ENCODE measurements at regions not wholly inside any gene's neighbourhood (a gene's known extent, or its start where the extent isn't known, plus 50 kb on each side); places are given as distances from the start of the nearest gene placed in this dataset.

DNA sequence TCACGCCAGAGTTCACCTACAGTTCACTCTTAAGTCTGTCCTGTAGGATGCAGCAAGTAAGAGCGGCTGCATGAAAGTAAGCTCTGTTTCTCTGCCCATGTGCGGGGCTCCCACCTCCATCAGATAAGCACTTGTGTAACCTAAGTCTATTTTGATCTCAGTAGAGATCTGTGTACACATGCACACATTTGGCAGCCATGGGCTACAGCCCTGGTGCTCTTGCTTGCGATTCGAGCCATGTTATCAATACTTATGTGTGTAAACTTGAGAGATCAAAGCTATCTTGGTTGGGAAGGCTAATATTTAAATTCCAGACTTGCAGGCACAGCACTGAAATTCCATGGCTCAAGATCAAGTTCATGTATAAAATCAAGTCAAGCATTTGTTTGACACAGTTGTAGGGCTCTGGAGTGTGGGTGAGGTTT, 244.7 kb upstream of the FGGY start:
- H3K4me3 ChIP-seq (ENCODE audit: low read depth, low read length): no peak overlapping the region
- no peak for DNase-seq (ENCODE audit: low read depth)
- TF ChIP-seq POLR2A (IDR thresholded peaks at IDR 0.05; ENCODE audit: extremely low read depth, insufficient read length) (no peak), MYC (IDR thresholded peaks at IDR 0.05; ENCODE audit: low read depth, low read length) (no peak)
- TF ChIP-seq, protein P1, sequence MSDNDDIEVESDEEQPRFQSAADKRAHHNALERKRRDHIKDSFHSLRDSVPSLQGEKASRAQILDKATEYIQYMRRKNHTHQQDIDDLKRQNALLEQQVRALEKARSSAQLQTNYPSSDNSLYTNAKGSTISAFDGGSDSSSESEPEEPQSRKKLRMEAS (IDR thresholded peaks at IDR 0.05; ENCODE audit: low read depth, low read length): no peak
- TF ChIP-seq, protein P2, sequence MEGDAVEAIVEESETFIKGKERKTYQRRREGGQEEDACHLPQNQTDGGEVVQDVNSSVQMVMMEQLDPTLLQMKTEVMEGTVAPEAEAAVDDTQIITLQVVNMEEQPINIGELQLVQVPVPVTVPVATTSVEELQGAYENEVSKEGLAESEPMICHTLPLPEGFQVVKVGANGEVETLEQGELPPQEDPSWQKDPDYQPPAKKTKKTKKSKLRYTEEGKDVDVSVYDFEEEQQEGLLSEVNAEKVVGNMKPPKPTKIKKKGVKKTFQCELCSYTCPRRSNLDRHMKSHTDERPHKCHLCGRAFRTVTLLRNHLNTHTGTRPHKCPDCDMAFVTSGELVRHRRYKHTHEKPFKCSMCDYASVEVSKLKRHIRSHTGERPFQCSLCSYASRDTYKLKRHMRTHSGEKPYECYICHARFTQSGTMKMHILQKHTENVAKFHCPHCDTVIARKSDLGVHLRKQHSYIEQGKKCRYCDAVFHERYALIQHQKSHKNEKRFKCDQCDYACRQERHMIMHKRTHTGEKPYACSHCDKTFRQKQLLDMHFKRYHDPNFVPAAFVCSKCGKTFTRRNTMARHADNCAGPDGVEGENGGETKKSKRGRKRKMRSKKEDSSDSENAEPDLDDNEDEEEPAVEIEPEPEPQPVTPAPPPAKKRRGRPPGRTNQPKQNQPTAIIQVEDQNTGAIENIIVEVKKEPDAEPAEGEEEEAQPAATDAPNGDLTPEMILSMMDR (IDR thresholded peaks at IDR 0.05; ENCODE audit: low read depth, low read length): no peak

DNA sequence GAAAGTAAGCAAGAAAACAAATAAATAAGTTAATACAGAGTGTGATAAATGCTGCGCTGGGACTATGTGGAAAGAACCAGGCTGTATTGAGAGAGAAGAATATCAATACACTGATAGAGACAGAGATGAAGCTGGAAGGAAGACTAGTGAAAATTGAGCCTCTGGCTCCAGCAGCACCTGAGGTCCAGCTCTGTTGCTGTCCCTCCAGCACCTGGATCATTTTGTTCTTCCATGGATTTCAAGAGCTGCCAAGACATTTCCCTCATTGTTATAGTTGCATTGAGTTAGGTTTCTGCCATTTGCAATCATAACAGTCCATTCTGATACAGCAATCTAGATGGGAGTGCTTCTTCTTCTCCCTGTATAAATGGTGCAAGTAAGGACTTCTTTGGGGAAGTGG, 242.7 kb upstream of the FGGY start:
- TF ChIP-seq, protein P1 (IDR thresholded peaks at IDR 0.05; ENCODE audit: low read depth, low read length): no peak
- TF ChIP-seq POLR2A (IDR thresholded peaks at IDR 0.05; ENCODE audit: extremely low read depth, insufficient read length) (no peak), MYC (IDR thresholded peaks at IDR 0.05; ENCODE audit: low read depth, low read length) (no peak)
- TF ChIP-seq, protein P2 (IDR thresholded peaks at IDR 0.05; ENCODE audit: low read depth, low read length): no peak
- H3K4me3 ChIP-seq (ENCODE audit: low read depth, low read length): no peak overlapping the region
- no peak for DNase-seq (ENCODE audit: low read depth)

DNA sequence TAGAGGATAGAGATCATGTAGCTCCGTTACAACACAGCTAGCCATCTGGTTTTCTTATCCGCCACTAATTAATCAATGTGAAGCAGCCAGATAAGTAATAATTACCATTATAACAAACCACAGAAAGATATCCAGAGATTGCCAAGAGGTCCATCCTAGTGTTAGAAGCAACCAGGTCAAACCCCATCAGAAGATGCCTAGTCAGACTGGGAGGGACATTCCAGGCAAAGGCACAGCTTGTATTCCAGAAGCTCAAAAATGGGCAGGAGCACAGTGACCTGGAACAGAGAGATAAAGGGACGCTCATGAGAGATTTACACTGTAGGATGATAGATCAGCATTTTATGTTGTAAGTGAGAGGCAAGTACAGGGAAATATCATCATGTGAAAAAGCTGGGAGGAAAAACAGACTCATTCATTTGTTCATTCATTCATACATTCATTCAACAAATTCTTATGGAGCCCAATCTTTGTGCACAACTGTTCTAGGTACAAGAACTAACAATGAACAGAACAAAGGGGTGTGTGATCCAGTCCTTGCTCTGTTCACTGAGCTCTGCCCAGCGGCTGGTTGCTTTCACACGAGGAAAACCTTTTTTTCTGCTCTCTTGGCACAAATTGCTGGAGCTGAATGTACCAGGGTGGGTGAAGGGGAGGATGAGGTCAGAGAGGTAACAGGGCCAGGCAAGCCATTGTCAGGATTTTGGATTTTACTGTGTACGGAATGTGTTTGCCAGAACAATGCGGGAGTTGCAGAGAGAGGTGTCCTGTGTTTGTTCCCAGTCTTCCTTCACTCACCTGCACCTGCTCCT, 240.8 kb upstream of the FGGY start:
- no peak for DNase-seq (ENCODE audit: low read depth)
- H3K4me3 ChIP-seq (ENCODE audit: low read depth, low read length): no peak overlapping the region
- TF ChIP-seq MYC (IDR thresholded peaks at IDR 0.05; ENCODE audit: low read depth, low read length) (no peak), POLR2A (IDR thresholded peaks at IDR 0.05; ENCODE audit: extremely low read depth, insufficient read length) (no peak)
- TF ChIP-seq, protein P1 (IDR thresholded peaks at IDR 0.05; ENCODE audit: low read depth, low read length): no peak
- TF ChIP-seq, protein P2 (IDR thresholded peaks at IDR 0.05; ENCODE audit: low read depth, low read length): no peak

DNA sequence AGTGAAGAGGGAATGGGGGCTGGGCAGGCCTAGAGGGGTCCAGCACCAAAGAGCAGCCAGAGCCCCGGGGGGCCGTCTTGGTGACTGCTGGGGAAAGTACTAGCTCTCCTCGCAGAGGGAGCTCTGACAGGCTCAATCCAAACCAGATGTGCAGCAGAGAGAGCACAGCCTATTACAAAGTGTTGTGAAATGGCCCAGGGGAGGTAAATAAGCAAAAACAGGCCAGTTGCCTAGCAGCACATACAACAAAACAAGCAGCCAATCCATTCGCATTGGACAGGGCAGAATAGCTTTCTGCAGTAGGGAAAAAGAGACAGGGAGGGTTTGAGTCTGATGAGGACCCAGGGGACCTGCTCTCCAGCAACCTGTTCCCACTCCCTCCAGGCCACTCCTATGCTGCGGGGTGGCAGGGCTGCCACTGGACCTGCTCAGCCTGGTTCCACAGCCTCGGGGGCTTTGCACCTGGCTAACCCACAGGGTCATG, 239.6 kb upstream of the FGGY start:
- DNase-seq (ENCODE audit: low read depth): peak; percentile 81
- no peak overlapping the region for H3K4me3 ChIP-seq (ENCODE audit: low read depth, low read length)
- no peak for TF ChIP-seq POLR2A (IDR thresholded peaks at IDR 0.05; ENCODE audit: extremely low read depth, insufficient read length)
- no peak for TF ChIP-seq MYC (IDR thresholded peaks at IDR 0.05; ENCODE audit: low read depth, low read length)
- TF ChIP-seq, protein P1 (IDR thresholded peaks at IDR 0.05; ENCODE audit: low read depth, low read length): peak; percentile 23; the same call in 1 of the 2 replicates

DNA sequence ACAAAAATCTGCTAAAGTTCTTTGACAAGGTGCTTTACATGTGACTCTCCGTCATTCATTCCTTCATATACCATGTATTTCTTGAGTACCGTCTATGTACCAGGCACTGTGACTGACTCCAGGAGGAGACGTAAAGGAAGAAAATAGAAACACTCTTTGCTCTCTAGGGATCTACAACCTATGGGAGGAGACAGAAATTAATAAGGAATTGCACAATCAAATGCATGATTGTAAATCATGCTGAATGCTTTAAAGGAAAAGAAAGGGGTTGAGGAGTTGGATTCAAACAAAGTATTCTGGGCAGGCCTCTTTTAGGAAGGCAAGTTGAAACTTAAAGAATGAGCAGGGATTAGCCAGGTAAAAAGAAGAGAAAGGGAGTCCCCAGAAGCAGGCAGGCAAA, 239.1 kb upstream of the FGGY start:
- DNase-seq (ENCODE audit: low read depth): peak; percentile 14
- TF ChIP-seq MYC (IDR thresholded peaks at IDR 0.05; ENCODE audit: low read depth, low read length) (no peak), POLR2A (IDR thresholded peaks at IDR 0.05; ENCODE audit: extremely low read depth, insufficient read length) (no peak)
- TF ChIP-seq, protein P1 (IDR thresholded peaks at IDR 0.05; ENCODE audit: low read depth, low read length): no peak
- TF ChIP-seq, protein P2 (IDR thresholded peaks at IDR 0.05; ENCODE audit: low read depth, low read length): no peak
- no peak overlapping the region for H3K4me3 ChIP-seq (ENCODE audit: low read depth, low read length)

Measured in NB4 (cell line).